ENCODE measurements at regions not wholly inside any gene's neighbourhood (a gene's known extent, or its start where the extent isn't known, plus 50 kb on each side); places are given as distances from the start of the nearest gene placed in this dataset.

DNA sequence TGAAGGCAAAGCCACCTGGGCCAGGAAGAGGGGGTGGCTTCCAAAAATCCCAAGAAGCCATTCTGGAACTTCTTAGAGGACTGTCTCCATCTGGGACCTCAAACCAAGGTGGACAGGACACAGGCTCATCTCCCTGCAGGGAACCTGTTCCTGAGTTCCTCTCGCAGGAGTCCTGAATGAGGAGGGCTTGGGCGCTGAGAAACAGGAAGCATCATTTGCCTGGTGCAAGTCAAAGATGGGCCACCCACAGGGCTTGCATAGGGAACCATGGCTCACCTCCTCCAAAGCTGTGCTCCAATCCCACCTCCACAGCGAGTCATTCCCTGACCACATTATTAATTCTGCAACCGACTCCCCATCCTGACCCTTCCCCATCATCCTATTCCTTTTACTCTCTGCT, 55.0 kb upstream of the RPL38 start:
- Histone ChIP-seq H4K20me1 (ENCODE audit: insufficient read depth) (no peaks in the 10 kb centered on the region), H3K9ac (ENCODE audit: low read length) (no peak overlapping the region), H3K36me3 (ENCODE audit: insufficient read depth, low read length) (no peaks in the 10 kb centered on the region), H3K9me2 (ENCODE audit: insufficient read depth, low read length) (no peaks in the 10 kb centered on the region), H3K27ac (ENCODE audit: low read length) (no peak overlapping the region), H3K4me2 (ENCODE audit: low read length) (no peak overlapping the region), H3K79me2 (replicated peaks; ENCODE audit: insufficient read depth, low read length) (no peaks in the 10 kb centered on the region), H2AFZ (ENCODE audit: low read depth, low read length) (no peak overlapping the region), H3F3A (ENCODE audit: insufficient read depth, low read length, poor library complexity, severe bottlenecking) (no peaks in the 10 kb centered on the region), H3K27me3 (ENCODE audit: insufficient read depth, low read depth, low read length) (no peaks in the 10 kb centered on the region), H3K9me3 (ENCODE audit: low read length) (no peaks in the 10 kb centered on the region), H3K4me3 (ENCODE audit: low read length) (no peak overlapping the region)
- TF ChIP-seq RAD21 (conservative IDR thresholded peaks at IDR 0.05) (no peak), CTCF (IDR thresholded peaks at IDR 0.05; ENCODE audit: poor library complexity, severe bottlenecking) (no peak), EZH2 (IDR thresholded peaks at IDR 0.05; ENCODE audit: borderline replicate concordance, insufficient read depth, low read length, poor library complexity, severe bottlenecking) (no peak), EP300 (conservative IDR thresholded peaks at IDR 0.05; ENCODE audit: poor library complexity, severe bottlenecking) (no peak), TAF1 (IDR thresholded peaks at IDR 0.05; ENCODE audit: low read depth) (no peak), MXI1 (conservative IDR thresholded peaks at IDR 0.05; ENCODE audit: poor library complexity, severe bottlenecking) (no peak), SMC3 (conservative IDR thresholded peaks at IDR 0.05; ENCODE audit: poor library complexity) (no peak), POLR2AphosphoS5 (IDR thresholded peaks at IDR 0.05) (no peak)
- TF ChIP-seq, protein P1, sequence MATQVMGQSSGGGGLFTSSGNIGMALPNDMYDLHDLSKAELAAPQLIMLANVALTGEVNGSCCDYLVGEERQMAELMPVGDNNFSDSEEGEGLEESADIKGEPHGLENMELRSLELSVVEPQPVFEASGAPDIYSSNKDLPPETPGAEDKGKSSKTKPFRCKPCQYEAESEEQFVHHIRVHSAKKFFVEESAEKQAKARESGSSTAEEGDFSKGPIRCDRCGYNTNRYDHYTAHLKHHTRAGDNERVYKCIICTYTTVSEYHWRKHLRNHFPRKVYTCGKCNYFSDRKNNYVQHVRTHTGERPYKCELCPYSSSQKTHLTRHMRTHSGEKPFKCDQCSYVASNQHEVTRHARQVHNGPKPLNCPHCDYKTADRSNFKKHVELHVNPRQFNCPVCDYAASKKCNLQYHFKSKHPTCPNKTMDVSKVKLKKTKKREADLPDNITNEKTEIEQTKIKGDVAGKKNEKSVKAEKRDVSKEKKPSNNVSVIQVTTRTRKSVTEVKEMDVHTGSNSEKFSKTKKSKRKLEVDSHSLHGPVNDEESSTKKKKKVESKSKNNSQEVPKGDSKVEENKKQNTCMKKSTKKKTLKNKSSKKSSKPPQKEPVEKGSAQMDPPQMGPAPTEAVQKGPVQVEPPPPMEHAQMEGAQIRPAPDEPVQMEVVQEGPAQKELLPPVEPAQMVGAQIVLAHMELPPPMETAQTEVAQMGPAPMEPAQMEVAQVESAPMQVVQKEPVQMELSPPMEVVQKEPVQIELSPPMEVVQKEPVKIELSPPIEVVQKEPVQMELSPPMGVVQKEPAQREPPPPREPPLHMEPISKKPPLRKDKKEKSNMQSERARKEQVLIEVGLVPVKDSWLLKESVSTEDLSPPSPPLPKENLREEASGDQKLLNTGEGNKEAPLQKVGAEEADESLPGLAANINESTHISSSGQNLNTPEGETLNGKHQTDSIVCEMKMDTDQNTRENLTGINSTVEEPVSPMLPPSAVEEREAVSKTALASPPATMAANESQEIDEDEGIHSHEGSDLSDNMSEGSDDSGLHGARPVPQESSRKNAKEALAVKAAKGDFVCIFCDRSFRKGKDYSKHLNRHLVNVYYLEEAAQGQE (IDR thresholded peaks at IDR 0.05; ENCODE audit: borderline replicate concordance) = no peak

- no peaks in the 10 kb centered on the region for H3K79me2 ChIP-seq (replicated peaks; ENCODE audit: insufficient read depth, low read length)
- H3K27ac ChIP-seq (ENCODE audit: low read length) = no peak overlapping the region
- no peak for TF ChIP-seq EZH2 (IDR thresholded peaks at IDR 0.05; ENCODE audit: borderline replicate concordance, insufficient read depth, low read length, poor library complexity, severe bottlenecking)
- TF ChIP-seq RAD21 (conservative IDR thresholded peaks at IDR 0.05) = no peak
- H3K4me2 ChIP-seq (ENCODE audit: low read length) = no peak overlapping the region
- no peak overlapping the region for H2AFZ ChIP-seq (ENCODE audit: low read depth, low read length)
- no peaks in the 10 kb centered on the region for H3K9me3 ChIP-seq (ENCODE audit: low read length)
- no peak overlapping the region for H3K9ac ChIP-seq (ENCODE audit: low read length)
- no peaks in the 10 kb centered on the region for H4K20me1 ChIP-seq (ENCODE audit: insufficient read depth)
- H3K36me3 ChIP-seq (ENCODE audit: insufficient read depth, low read length) = no peaks in the 10 kb centered on the region
- H3K4me3 ChIP-seq (ENCODE audit: low read length) = no peak overlapping the region
- H3F3A ChIP-seq (ENCODE audit: insufficient read depth, low read length, poor library complexity, severe bottlenecking) = no peaks in the 10 kb centered on the region
- no peaks in the 10 kb centered on the region for H3K27me3 ChIP-seq (ENCODE audit: insufficient read depth, low read depth, low read length)
- H3K9me2 ChIP-seq (ENCODE audit: insufficient read depth, low read length) = no peaks in the 10 kb centered on the region
Measured at GRCh38 chr17:74148901-74149596, 54.4 kb upstream of the RPL38 start.

All from neural cell (in vitro differentiated cells).